ENCODE measurements at regions not wholly inside any gene's neighbourhood (a gene's known extent, or its start where the extent isn't known, plus 50 kb on each side); places are given as distances from the start of the nearest gene placed in this dataset.

DNA sequence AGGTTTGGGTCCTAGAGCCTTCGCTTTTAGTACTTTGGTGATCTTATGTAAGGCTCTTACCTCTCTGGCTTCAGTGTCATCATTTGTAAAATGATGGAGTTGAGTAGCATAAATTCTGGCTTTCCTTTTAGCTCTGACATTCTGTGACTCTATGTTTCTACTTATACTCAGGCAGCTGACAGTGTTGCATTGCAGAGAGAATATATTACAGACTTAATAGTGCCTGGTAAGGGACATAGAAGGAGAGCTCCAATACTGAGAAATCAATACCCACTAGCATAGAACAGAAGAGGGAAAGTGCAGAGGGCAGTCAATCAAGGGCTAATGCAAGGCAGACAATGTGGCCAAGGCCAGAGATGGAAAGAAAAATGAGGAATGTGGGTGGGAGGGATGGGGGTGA lies 371.4 kb upstream of the TLE4 start:
- TF ChIP-seq, protein P1, sequence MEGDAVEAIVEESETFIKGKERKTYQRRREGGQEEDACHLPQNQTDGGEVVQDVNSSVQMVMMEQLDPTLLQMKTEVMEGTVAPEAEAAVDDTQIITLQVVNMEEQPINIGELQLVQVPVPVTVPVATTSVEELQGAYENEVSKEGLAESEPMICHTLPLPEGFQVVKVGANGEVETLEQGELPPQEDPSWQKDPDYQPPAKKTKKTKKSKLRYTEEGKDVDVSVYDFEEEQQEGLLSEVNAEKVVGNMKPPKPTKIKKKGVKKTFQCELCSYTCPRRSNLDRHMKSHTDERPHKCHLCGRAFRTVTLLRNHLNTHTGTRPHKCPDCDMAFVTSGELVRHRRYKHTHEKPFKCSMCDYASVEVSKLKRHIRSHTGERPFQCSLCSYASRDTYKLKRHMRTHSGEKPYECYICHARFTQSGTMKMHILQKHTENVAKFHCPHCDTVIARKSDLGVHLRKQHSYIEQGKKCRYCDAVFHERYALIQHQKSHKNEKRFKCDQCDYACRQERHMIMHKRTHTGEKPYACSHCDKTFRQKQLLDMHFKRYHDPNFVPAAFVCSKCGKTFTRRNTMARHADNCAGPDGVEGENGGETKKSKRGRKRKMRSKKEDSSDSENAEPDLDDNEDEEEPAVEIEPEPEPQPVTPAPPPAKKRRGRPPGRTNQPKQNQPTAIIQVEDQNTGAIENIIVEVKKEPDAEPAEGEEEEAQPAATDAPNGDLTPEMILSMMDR (IDR thresholded peaks at IDR 0.05 in 4 of 5, conservative IDR thresholded peaks at IDR 0.05 in 1 of 5), result no peak
- no peak for TF ChIP-seq POLR2A (IDR thresholded peaks at IDR 0.05)

Data from gastrocnemius medialis (tissue), 4 donors.